ENCODE measurements at regions not wholly inside any gene's neighbourhood (a gene's known extent, or its start where the extent isn't known, plus 50 kb on each side); places are given as distances from the start of the nearest gene placed in this dataset.
"Not testable (repeated sequence)": the region's sequence is repeated elsewhere in the genome, so short reads cannot be mapped to it uniquely, and the experiment has no call there.

DNA sequence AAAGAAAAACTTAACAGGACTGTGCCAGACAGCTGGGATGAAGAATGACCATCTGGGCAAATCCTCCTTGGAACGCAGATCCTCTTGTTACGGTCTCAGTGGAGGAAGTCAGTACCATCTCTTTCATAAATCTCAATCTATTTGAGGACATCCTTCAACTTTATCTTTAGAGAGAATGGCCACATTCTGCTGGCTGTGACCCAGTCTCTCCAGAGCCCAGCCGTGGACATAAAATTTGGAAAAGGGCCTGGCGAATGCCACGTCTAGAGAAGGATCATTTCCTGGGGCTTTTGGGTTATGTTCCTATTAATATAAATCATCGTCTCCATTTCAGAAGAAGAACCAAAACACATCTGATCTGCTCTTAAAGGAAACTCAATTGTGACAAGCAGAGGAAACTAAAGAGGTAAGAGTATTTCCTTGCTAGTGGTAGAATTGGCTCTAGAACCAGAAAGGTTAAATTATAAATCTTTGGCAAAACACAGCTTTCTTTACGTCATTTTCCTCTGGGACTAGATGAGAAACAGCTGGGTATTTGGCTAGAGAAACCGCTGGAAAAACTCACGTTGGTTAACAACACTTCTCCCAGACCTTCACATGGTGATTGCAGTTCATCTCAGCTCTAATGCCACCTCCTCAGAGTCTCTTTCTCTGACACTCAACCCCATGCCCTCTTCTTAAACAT is 164.7 kb downstream of the CHIC2 start:
- no peaks in the 10 kb centered on the region for H3K9me3 ChIP-seq (ENCODE audit: control insufficient read depth in 2 of 2, insufficient read depth in 1 of 2, low read length in 1 of 2)
- no peaks in the 10 kb centered on the region for H3K27me3 ChIP-seq (ENCODE audit: control insufficient read depth in 2 of 2, insufficient read depth in 1 of 2, low read length in 1 of 2)
- H3K36me3 ChIP-seq (ENCODE audit: control insufficient read depth in 2 of 2, insufficient read depth in 2 of 2, low read length in 1 of 2) = no peaks in the 10 kb centered on the region
- no peaks in the 10 kb centered on the region for H3K4me1 ChIP-seq (ENCODE audit: control insufficient read depth in 2 of 2, insufficient read depth in 2 of 2, low read length in 2 of 2)
- H3K4me3 ChIP-seq (ENCODE audit: low read length in 2 of 2) = no peak overlapping the region
- 61% methylated on average over 9 of the region's 9 CpGs for WGBS
- DNase-seq (ENCODE audit: low read depth in 6 of 9, low spot score in 9 of 9) = no peak
- H3K27ac ChIP-seq (ENCODE audit: low read depth in 1 of 2, low read length in 1 of 2) = no peak overlapping the region

DNA sequence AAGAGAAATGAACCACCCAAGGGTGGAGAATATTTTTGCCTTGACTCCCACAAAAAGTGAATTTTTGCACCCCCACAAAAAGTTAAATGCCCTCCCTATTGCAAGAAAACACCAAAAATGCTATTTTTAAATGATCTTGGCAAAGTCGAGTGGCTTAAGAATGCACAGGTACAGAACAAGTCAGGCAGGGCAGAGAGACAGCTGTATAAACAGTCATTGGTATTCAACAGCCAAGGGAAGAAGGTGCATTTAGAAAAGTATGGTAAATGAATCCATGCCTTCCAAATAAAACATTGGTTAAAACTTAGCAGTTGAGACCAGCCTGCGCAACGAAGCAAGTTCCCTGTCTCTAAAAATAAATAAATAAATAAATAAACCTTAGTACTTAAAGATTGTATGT is 169.3 kb downstream of the CHIC2 start:
- 92% methylated on average over 3 of the region's 3 CpGs for WGBS
- H3K27me3 ChIP-seq (ENCODE audit: control insufficient read depth in 2 of 2, insufficient read depth in 1 of 2, low read length in 1 of 2) = no peaks in the 10 kb centered on the region
- no peaks in the 10 kb centered on the region for H3K36me3 ChIP-seq (ENCODE audit: control insufficient read depth in 2 of 2, insufficient read depth in 2 of 2, low read length in 1 of 2)
- no peak overlapping the region for H3K4me3 ChIP-seq (ENCODE audit: low read length in 2 of 2)
- no peaks in the 10 kb centered on the region for H3K4me1 ChIP-seq (ENCODE audit: control insufficient read depth in 2 of 2, insufficient read depth in 2 of 2, low read length in 2 of 2)
- DNase-seq (ENCODE audit: low read depth in 6 of 9, low spot score in 9 of 9) = no peak
- no peaks in the 10 kb centered on the region for H3K9me3 ChIP-seq (ENCODE audit: control insufficient read depth in 2 of 2, insufficient read depth in 1 of 2, low read length in 1 of 2)
- no peak overlapping the region for H3K27ac ChIP-seq (ENCODE audit: low read depth in 1 of 2, low read length in 1 of 2)

DNA sequence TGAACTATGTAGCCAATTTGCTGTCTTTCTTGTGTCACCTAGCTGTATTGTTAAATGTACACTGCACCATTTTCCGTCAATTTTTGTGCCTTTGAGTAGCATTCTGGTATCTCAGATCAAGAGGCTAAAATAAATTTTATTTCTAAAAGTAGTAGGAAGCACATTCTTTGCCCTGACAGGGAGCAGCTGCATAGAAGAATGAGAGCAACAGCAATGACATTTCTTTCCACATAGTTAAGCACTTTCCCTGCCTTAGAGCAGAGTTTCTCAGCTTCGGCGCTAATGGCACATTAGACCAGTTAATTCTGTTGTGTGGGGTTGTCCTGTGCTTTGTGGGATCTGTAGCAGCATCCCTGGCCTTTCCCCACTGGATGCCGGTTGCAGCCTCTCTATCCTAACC is 173.9 kb downstream of the CHIC2 start:
- Histone ChIP-seq H3K4me1 (ENCODE audit: control insufficient read depth in 2 of 2, insufficient read depth in 2 of 2, low read length in 2 of 2) (no peaks in the 10 kb centered on the region), H3K9me3 (ENCODE audit: control insufficient read depth in 2 of 2, insufficient read depth in 1 of 2, low read length in 1 of 2) (no peaks in the 10 kb centered on the region), H3K4me3 (ENCODE audit: low read length in 2 of 2) (no peak overlapping the region), H3K36me3 (ENCODE audit: control insufficient read depth in 2 of 2, insufficient read depth in 2 of 2, low read length in 1 of 2) (no peaks in the 10 kb centered on the region), H3K27ac (ENCODE audit: low read depth in 1 of 2, low read length in 1 of 2) (no peak overlapping the region), H3K27me3 (ENCODE audit: control insufficient read depth in 2 of 2, insufficient read depth in 1 of 2, low read length in 1 of 2) (peaks cover 0 to 2% of the 10 kb centered on the region in 2 donors)
- WGBS = 96% methylated on average over 4 of the region's 4 CpGs
- DNase-seq (ENCODE audit: low read depth in 6 of 9, low spot score in 9 of 9) = no peak

DNA sequence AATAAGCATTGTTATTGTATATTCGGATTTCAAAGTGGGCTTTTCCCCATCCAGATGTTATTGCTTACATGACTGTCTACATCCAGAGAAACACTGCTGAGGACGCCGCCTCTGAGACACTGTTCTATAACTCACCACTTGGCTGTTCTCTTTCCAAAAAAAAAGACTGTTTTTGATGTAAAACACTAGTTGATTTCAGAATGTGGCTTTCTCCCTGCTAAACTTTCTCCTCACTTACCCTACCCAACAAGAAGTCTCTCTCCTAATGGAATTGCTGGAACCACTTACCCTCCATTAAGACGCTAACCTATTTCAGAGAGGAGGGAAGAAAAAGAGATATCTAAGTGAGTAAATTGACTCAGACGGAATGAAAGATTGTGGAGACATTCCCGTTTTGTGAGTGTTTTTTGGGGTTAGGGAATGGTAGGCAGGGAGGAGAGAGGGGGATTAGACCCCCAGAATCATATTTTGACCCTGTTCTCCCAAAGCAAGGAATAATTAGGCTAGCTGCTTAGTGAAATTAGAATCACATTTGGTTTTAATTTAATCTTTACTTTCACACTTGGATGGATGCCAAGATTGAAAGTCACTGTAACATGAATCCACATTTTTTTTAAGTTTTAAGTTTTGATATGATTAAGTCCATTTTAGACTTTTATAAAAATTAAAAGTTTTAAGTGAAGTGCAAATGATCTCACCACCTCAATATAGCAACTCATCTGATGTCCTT is 174.9 kb downstream of the CHIC2 start:
- Histone ChIP-seq H3K9me3 (ENCODE audit: control insufficient read depth in 2 of 2, insufficient read depth in 1 of 2, low read length in 1 of 2) (no peaks in the 10 kb centered on the region), H3K4me3 (ENCODE audit: low read length in 2 of 2) (no peak overlapping the region), H3K27ac (ENCODE audit: low read depth in 1 of 2, low read length in 1 of 2) (no peak overlapping the region), H3K36me3 (ENCODE audit: control insufficient read depth in 2 of 2, insufficient read depth in 2 of 2, low read length in 1 of 2) (no peaks in the 10 kb centered on the region), H3K4me1 (ENCODE audit: control insufficient read depth in 2 of 2, insufficient read depth in 2 of 2, low read length in 2 of 2) (no peaks in the 10 kb centered on the region), H3K27me3 (ENCODE audit: control insufficient read depth in 2 of 2, insufficient read depth in 1 of 2, low read length in 1 of 2) (peaks cover 0 to 3% of the 10 kb centered on the region in 2 donors)
- 90% methylated on average over 6 of the region's 6 CpGs for WGBS
- no peak for DNase-seq (ENCODE audit: low read depth in 6 of 9, low spot score in 9 of 9)

DNA sequence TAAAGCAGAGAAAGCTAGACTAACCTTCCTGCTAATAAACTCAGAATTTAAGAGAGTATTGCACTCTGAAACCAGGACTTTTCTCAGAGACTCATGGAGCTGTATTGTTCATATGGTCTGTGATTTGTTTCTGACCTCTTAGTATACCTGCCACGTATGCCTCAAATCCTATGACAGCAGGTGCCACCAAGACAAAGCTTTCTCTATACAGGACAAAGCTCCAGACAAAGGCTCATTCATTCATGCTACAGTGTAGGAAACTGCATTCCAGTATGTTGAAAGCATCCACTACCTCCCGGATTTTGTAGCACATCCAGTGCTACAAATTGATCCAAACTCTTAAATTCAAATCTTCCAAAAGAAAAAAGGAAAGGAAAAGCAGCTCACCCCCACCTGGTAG is 178.3 kb downstream of the CHIC2 start:
- peaks cover 0 to 3% of the 10 kb centered on the region in 2 donors for H3K27me3 ChIP-seq (ENCODE audit: control insufficient read depth in 2 of 2, insufficient read depth in 1 of 2, low read length in 1 of 2)
- DNase-seq (ENCODE audit: low read depth in 6 of 9, low spot score in 9 of 9) = no peak
- H3K9me3 ChIP-seq (ENCODE audit: control insufficient read depth in 2 of 2, insufficient read depth in 1 of 2, low read length in 1 of 2) = no peaks in the 10 kb centered on the region
- WGBS = 90% methylated on average over 2 of the region's 2 CpGs
- H3K4me3 ChIP-seq (ENCODE audit: low read length in 2 of 2) = no peak overlapping the region
- H3K4me1 ChIP-seq (ENCODE audit: control insufficient read depth in 2 of 2, insufficient read depth in 2 of 2, low read length in 2 of 2) = no peaks in the 10 kb centered on the region
- H3K36me3 ChIP-seq (ENCODE audit: control insufficient read depth in 2 of 2, insufficient read depth in 2 of 2, low read length in 1 of 2) = no peaks in the 10 kb centered on the region
- no peak overlapping the region for H3K27ac ChIP-seq (ENCODE audit: low read depth in 1 of 2, low read length in 1 of 2)

DNA sequence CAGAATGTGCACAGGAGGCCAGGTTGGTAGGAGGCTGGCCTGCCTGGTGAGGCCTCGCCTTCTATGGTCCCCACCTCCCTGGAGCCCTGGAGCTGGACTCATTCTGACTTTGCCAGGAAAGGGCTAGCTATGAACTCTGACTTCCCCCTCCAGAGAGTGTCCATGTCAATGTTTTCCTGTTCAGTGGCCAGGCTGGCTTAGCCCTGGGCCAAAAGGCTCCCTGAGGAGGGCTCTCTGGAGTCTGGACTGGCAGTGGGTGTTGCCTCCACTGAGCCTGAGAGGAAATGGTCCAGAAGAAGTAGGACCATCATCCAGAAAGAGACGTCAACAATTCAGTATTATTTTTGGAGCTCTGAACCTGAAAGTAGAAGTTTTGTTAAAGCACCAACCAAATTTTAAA is 178.7 kb downstream of the CHIC2 start:
- 75% methylated on average over 2 of the region's 2 CpGs for WGBS
- H3K27me3 ChIP-seq (ENCODE audit: control insufficient read depth in 2 of 2, insufficient read depth in 1 of 2, low read length in 1 of 2) = peaks cover 0 to 3% of the 10 kb centered on the region in 2 donors
- no peak overlapping the region for H3K27ac ChIP-seq (ENCODE audit: low read depth in 1 of 2, low read length in 1 of 2)

DNA sequence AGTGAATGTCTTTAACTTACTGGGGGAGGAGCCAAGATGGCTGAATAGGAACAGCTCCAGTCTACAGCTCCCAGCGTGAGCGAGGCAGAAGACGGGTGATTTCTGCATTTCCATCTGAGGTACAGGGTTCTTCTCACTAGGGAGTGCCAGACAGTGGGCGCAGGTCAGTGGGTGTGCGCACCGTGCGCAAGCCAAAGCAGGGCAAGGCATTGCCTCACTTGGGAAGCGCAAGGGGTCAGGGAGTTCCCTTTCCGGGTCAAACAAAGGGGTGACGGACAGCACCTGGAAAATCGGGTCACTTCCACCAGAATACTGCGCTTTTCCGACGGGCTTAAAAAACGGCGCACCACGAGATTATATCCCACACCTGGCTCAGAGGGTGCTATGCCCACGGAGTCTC is 187.3 kb downstream of the CHIC2 start:
- not testable (repeated sequence) for DNase-seq (ENCODE audit: low read depth in 6 of 9, low spot score in 9 of 9); H3K9me3 ChIP-seq (ENCODE audit: control insufficient read depth in 2 of 2, insufficient read depth in 1 of 2, low read length in 1 of 2); H3K36me3 ChIP-seq (ENCODE audit: control insufficient read depth in 2 of 2, insufficient read depth in 2 of 2, low read length in 1 of 2); H3K27me3 ChIP-seq (ENCODE audit: control insufficient read depth in 2 of 2, insufficient read depth in 1 of 2, low read length in 1 of 2); H3K4me3 ChIP-seq (ENCODE audit: low read length in 2 of 2); H3K27ac ChIP-seq (ENCODE audit: low read depth in 1 of 2, low read length in 1 of 2); H3K4me1 ChIP-seq (ENCODE audit: control insufficient read depth in 2 of 2, insufficient read depth in 2 of 2, low read length in 2 of 2)
- WGBS = 90% methylated on average over 14 of the region's 18 CpGs

More for the DNA sequence above, 178.7 kb downstream of the CHIC2 start:
- no peaks in the 10 kb centered on the region for H3K4me1 ChIP-seq (ENCODE audit: control insufficient read depth in 2 of 2, insufficient read depth in 2 of 2, low read length in 2 of 2)
- H3K9me3 ChIP-seq (ENCODE audit: control insufficient read depth in 2 of 2, insufficient read depth in 1 of 2, low read length in 1 of 2) = no peaks in the 10 kb centered on the region
- H3K36me3 ChIP-seq (ENCODE audit: control insufficient read depth in 2 of 2, insufficient read depth in 2 of 2, low read length in 1 of 2) = no peaks in the 10 kb centered on the region
- H3K4me3 ChIP-seq (ENCODE audit: low read length in 2 of 2) = no peak overlapping the region
- DNase-seq (ENCODE audit: low read depth in 6 of 9, low spot score in 9 of 9) = no peak

DNA sequence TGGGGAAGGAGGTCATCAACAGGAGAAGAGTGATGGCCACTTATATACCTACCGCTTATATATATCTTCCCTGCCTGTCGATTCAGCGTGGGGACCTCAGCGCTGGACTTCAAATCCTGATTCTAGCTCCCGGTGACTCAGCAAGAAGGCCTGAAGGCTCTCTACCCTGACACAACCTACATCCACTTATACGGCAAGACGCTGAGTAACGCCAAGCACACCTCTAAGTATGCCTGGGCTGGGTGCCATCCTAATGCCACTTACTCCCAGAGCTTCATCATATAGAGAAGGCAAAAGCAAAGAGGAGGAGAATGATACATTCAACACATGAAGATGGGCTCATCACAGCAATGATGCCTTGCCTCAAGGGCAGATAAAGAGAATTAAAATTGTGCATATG is 198.3 kb downstream of the CHIC2 start:
- Histone ChIP-seq H3K27ac (ENCODE audit: low read depth in 1 of 2, low read length in 1 of 2) (no peak overlapping the region), H3K9me3 (ENCODE audit: control insufficient read depth in 2 of 2, insufficient read depth in 1 of 2, low read length in 1 of 2) (no peaks in the 10 kb centered on the region), H3K27me3 (ENCODE audit: control insufficient read depth in 2 of 2, insufficient read depth in 1 of 2, low read length in 1 of 2) (no peaks in the 10 kb centered on the region), H3K4me1 (ENCODE audit: control insufficient read depth in 2 of 2, insufficient read depth in 2 of 2, low read length in 2 of 2) (no peaks in the 10 kb centered on the region), H3K36me3 (ENCODE audit: control insufficient read depth in 2 of 2, insufficient read depth in 2 of 2, low read length in 1 of 2) (no peaks in the 10 kb centered on the region), H3K4me3 (ENCODE audit: low read length in 2 of 2) (no peak overlapping the region)
- 99% methylated on average over 8 of the region's 8 CpGs for WGBS
- no peak for DNase-seq (ENCODE audit: low read depth in 6 of 9, low spot score in 9 of 9)

DNA sequence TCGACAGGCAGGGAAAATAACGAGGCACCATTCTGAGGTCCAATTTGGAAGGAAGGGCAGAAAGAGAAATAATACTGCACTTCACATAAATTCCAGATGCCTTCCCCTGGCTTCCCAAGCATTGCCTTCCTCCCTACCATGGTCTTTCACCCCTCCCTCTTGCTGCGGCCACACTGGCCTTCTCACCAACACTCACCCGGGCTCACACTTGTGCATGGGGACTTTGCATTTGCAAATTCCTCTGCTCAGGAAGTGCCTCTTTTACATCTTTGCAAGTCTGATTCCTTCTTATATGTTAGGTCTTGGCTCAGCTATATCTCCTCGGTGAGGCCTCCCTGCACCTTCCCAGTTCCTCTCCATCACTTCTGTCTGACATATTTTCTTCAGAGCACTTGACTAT is 199.4 kb downstream of the CHIC2 start:
- Histone ChIP-seq H3K4me1 (ENCODE audit: control insufficient read depth in 2 of 2, insufficient read depth in 2 of 2, low read length in 2 of 2) (no peaks in the 10 kb centered on the region), H3K36me3 (ENCODE audit: control insufficient read depth in 2 of 2, insufficient read depth in 2 of 2, low read length in 1 of 2) (no peaks in the 10 kb centered on the region), H3K27me3 (ENCODE audit: control insufficient read depth in 2 of 2, insufficient read depth in 1 of 2, low read length in 1 of 2) (no peaks in the 10 kb centered on the region), H3K9me3 (ENCODE audit: control insufficient read depth in 2 of 2, insufficient read depth in 1 of 2, low read length in 1 of 2) (no peaks in the 10 kb centered on the region), H3K27ac (ENCODE audit: low read depth in 1 of 2, low read length in 1 of 2) (no peak overlapping the region), H3K4me3 (ENCODE audit: low read length in 2 of 2) (no peak overlapping the region)
- 97% methylated on average over 5 of the region's 5 CpGs for WGBS
- no peak for DNase-seq (ENCODE audit: low read depth in 6 of 9, low spot score in 9 of 9)
